WTC11 (cell line): ENCODE measurements at regions not wholly inside any gene's neighbourhood (a gene's known extent, or its start where the extent isn't known, plus 50 kb on each side); places are given as distances from the start of the nearest gene placed in this dataset.

Source experiments
- ATAC-seq: fragments of 200-7000 bp; cut with Tn5 transposase; 2 replicates; pipeline ENCODE4 v1.10.0; 2021; ENCODE audit warnings: mild to moderate bottlenecking, moderate library complexity
- CTCF ChIA-PET: fragments of 300-600 bp; sonication (Branson Sonifier 250); formaldehyde crosslinking; loops from one replicate; lab custom pipeline; 2021; ENCODE audit warnings: antibody characterized with exemption; lab: Charles Lee
- POLR2A ChIA-PET: fragments of 350-600 bp; sonication (Branson Sonifier 250); formaldehyde crosslinking; loops from one replicate; lab custom pipeline; 2021; ENCODE audit warnings: antibody characterized with exemption; lab: Charles Lee
- DNase-seq: peaks from one replicate; pipeline ENCODE4 v3.0.0; 2021; ENCODE audit warnings: low spot score
- H3K27ac Mint-ChIP-seq: 2 replicates; pipeline ENCODE4 v1.8.0; 2021; ENCODE audit warnings: mixed read lengths
- H3K27me3 Mint-ChIP-seq: 2 replicates; pipeline ENCODE4 v1.8.0; 2021; ENCODE audit warnings: low read depth, mild to moderate bottlenecking, moderate library complexity, mixed read lengths
- H3K36me3 Mint-ChIP-seq: 2 replicates; pipeline ENCODE4 v1.8.0; 2021; ENCODE audit warnings: mixed read lengths
- H3K4me1 Mint-ChIP-seq: 2 replicates; pipeline ENCODE4 v1.8.0; 2022; ENCODE audit warnings: mixed read lengths
- H3K4me3 Mint-ChIP-seq: 2 replicates; pipeline ENCODE4 v1.8.0; 2021; ENCODE audit warnings: mild to moderate bottlenecking, moderate library complexity, mixed read lengths
- H3K9me3 Mint-ChIP-seq: 2 replicates; pipeline ENCODE4 v1.8.0; 2021; ENCODE audit warnings: mixed read lengths
- ATF1 ChIP-seq: sonication (generic); formaldehyde crosslinking; IDR thresholded peaks from 2 replicates; pipeline ENCODE4 v1.8.1; 2023; ENCODE audit warnings: mild to moderate bottlenecking, moderate library complexity, missing genetic modification reagents
- EMX1 ChIP-seq: fragments of 250-450 bp; sonication (Bioruptor Pico); IDR thresholded peaks from 2 replicates; pipeline ENCODE4 v1.8.0; 2021; ENCODE audit warnings: mild to moderate bottlenecking
- FOXK1 ChIP-seq: sonication (generic); formaldehyde crosslinking; IDR thresholded peaks from 2 replicates; pipeline ENCODE4 v1.8.0; 2022; ENCODE audit warnings: mild to moderate bottlenecking, moderate library complexity, missing genetic modification reagents
- MYBL2 ChIP-seq: sonication (generic); formaldehyde crosslinking; IDR thresholded peaks from 2 replicates; pipeline ENCODE4 v1.8.1; 2023; ENCODE audit warnings: mild to moderate bottlenecking, moderate library complexity, missing genetic modification reagents
- NFE2L1 ChIP-seq: sonication (generic); formaldehyde crosslinking; IDR thresholded peaks from 2 replicates; pipeline ENCODE4 v1.8.1; 2023; ENCODE audit warnings: missing genetic modification reagents
- OVOL2 ChIP-seq: fragments of 250-450 bp; sonication (Bioruptor Pico); IDR thresholded peaks from 2 replicates; pipeline ENCODE4 v1.9.0; 2021; ENCODE audit warnings: mild to moderate bottlenecking, borderline replicate concordance
- PREB ChIP-seq: sonication (generic); formaldehyde crosslinking; IDR thresholded peaks from 2 replicates; pipeline ENCODE4 v1.8.1; 2022; ENCODE audit warnings: mild to moderate bottlenecking, missing genetic modification reagents, moderate library complexity, borderline replicate concordance
- SOX15 ChIP-seq: fragments of 250-450 bp; sonication (Bioruptor Pico); IDR thresholded peaks from 2 replicates; pipeline ENCODE4 v1.9.0; 2021; ENCODE audit warnings: mild to moderate bottlenecking
- TEAD1 ChIP-seq: sonication (generic); formaldehyde crosslinking; IDR thresholded peaks from 2 replicates; pipeline ENCODE4 v1.8.0; 2022; ENCODE audit warnings: mild to moderate bottlenecking, missing genetic modification reagents
- ZNF219 ChIP-seq: sonication (generic); formaldehyde crosslinking; IDR thresholded peaks from 2 replicates; pipeline ENCODE4 v1.8.0; 2023; ENCODE audit warnings: missing genetic modification reagents, mild to moderate bottlenecking, borderline replicate concordance
- ZNF396 ChIP-seq: fragments of 250-450 bp; sonication (Bioruptor Pico); IDR thresholded peaks from 2 replicates; pipeline ENCODE4 v1.8.0; 2021; ENCODE audit warnings: mild to moderate bottlenecking, moderate library complexity, borderline replicate concordance
- ZNF423 ChIP-seq: fragments of 250-450 bp; sonication (Bioruptor Pico); IDR thresholded peaks from 2 replicates; pipeline ENCODE4 v2.1.2; 2022; ENCODE audit warnings: mild to moderate bottlenecking, moderate library complexity
- ZNF532 ChIP-seq: fragments of 250-450 bp; sonication (Bioruptor Pico); IDR thresholded peaks from 2 replicates; pipeline ENCODE4 v1.9.0; 2021; ENCODE audit warnings: mild to moderate bottlenecking, borderline replicate concordance
- ZNF671 ChIP-seq: fragments of 250-450 bp; sonication (Bioruptor Pico); IDR thresholded peaks from 2 replicates; pipeline ENCODE4 v1.8.0; 2021; ENCODE audit warnings: mild to moderate bottlenecking
- TF ChIP-seq, protein P1 (sequence below): fragments of 200-600 bp; IDR thresholded peaks from 2 replicates; pipeline ENCODE4 v1.8.0; 2022; ENCODE audit warnings: antibody characterized with exemption
- TF ChIP-seq, protein P2 (sequence below): fragments of 250-450 bp; sonication (Bioruptor Pico); conservative IDR thresholded peaks from 2 replicates; pipeline ENCODE4 v1.9.0; 2021; ENCODE audit warnings: mild to moderate bottlenecking
- TF ChIP-seq, protein P3 (sequence below): sonication (generic); formaldehyde crosslinking; IDR thresholded peaks from 2 replicates; pipeline ENCODE4 v1.8.1; 2023; ENCODE audit warnings: mild to moderate bottlenecking, moderate library complexity, missing genetic modification reagents
- TF ChIP-seq, protein P4 (sequence below): sonication (generic); formaldehyde crosslinking; IDR thresholded peaks from 2 replicates; pipeline ENCODE4 v1.8.1; 2023; ENCODE audit warnings: mild to moderate bottlenecking, missing genetic modification reagents, moderate library complexity
- TF ChIP-seq, protein P5 (sequence below): sonication (generic); formaldehyde crosslinking; IDR thresholded peaks from 2 replicates; pipeline ENCODE4 v1.8.0; 2023; ENCODE audit warnings: mild to moderate bottlenecking, missing genetic modification reagents

DNA sequence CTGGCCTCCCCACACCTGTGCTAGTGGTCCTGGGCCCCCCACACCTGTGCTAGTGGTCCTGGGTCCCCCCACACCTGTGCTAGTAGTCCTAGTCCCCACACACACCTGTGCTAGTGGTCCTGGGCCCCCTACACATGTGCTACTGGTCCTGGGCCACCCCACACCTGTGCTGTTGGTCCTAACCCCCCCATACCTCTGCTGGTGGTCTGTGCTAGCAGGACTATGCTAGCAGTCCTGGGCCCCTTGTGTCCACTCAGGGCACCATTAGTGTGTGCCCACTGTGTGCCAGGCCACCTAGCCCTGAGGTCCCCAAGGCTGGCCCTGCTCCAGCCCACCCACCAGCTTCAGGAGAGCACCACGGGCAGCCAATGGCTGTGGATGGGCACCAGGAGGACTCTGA, 558.2 kb upstream of the SALL3 start:
- Mint-ChIP-seq H3K9me3 (peaks cover 25% of the 10 kb centered on the region), H3K36me3 (peaks cover 13% of the 10 kb centered on the region), H3K4me1 (no peaks in the 10 kb centered on the region), H3K4me3 (no peak overlapping the region), H3K27ac (no peak overlapping the region), H3K27me3 (no peaks in the 10 kb centered on the region)
- CTCF ChIA-PET: no interaction called here
- ATAC-seq (no peak), DNase-seq (no peak)
- POLR2A ChIA-PET: no interaction called here
- TF ChIP-seq, protein P1, sequence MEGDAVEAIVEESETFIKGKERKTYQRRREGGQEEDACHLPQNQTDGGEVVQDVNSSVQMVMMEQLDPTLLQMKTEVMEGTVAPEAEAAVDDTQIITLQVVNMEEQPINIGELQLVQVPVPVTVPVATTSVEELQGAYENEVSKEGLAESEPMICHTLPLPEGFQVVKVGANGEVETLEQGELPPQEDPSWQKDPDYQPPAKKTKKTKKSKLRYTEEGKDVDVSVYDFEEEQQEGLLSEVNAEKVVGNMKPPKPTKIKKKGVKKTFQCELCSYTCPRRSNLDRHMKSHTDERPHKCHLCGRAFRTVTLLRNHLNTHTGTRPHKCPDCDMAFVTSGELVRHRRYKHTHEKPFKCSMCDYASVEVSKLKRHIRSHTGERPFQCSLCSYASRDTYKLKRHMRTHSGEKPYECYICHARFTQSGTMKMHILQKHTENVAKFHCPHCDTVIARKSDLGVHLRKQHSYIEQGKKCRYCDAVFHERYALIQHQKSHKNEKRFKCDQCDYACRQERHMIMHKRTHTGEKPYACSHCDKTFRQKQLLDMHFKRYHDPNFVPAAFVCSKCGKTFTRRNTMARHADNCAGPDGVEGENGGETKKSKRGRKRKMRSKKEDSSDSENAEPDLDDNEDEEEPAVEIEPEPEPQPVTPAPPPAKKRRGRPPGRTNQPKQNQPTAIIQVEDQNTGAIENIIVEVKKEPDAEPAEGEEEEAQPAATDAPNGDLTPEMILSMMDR: no peak
- TF ChIP-seq, protein P2, sequence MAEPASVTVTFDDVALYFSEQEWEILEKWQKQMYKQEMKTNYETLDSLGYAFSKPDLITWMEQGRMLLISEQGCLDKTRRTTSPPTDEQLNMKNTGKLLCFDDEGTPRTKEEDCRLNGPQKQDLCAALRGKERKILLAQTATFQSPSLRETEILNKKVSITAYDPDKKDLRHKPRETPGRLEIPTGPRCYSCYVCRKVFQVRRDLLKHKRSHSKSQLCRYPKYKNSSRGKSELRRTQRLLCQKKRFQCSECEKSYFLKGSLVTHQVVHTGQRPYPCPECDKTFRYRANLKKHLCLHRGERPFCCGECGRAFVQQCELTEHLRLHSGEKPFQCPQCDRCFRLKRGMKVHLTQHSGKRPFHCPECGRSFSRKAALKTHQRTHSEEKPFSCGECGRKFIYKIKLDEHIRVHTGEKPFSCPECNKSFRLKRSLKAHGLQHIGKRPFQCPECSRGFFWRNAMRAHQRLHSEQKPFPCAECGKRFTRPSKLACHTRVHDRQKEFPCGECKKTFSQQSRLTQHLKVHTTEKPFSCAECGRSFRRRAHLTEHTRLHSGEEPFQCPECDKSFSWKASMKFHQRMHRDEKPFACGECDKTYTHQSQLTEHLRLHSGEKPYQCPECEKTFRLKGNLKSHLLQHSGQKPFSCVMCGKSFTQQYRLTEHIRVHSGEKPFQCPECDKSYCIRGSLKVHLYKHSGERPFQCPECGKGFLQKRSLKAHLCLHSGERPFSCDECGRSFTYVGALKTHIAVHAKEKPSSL (CRISPR knock-in tag): no peak
- no peak for TF ChIP-seq ZNF219
- TF ChIP-seq PREB (CRISPR knock-in tag): no peak
- TF ChIP-seq OVOL2 (CRISPR knock-in tag): no peak
- TF ChIP-seq, protein P3, sequence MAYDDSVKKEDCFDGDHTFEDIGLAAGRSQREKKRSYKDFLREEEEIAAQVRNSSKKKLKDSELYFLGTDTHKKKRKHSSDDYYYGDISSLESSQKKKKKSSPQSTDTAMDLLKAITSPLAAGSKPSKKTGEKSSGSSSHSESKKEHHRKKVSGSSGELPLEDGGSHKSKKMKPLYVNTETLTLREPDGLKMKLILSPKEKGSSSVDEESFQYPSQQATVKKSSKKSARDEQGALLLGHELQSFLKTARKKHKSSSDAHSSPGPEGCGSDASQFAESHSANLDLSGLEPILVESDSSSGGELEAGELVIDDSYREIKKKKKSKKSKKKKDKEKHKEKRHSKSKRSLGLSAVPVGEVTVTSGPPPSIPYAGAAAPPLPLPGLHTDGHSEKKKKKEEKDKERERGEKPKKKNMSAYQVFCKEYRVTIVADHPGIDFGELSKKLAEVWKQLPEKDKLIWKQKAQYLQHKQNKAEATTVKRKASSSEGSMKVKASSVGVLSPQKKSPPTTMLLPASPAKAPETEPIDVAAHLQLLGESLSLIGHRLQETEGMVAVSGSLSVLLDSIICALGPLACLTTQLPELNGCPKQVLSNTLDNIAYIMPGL (CRISPR knock-in tag): no peak
- no peak for TF ChIP-seq TEAD1 (CRISPR knock-in tag)
- TF ChIP-seq EMX1 (CRISPR knock-in tag): no peak
- TF ChIP-seq ZNF532 (CRISPR knock-in tag): no peak
- TF ChIP-seq ATF1 (CRISPR knock-in tag): no peak
- no peak for TF ChIP-seq FOXK1 (CRISPR knock-in tag)
- TF ChIP-seq, protein P4, sequence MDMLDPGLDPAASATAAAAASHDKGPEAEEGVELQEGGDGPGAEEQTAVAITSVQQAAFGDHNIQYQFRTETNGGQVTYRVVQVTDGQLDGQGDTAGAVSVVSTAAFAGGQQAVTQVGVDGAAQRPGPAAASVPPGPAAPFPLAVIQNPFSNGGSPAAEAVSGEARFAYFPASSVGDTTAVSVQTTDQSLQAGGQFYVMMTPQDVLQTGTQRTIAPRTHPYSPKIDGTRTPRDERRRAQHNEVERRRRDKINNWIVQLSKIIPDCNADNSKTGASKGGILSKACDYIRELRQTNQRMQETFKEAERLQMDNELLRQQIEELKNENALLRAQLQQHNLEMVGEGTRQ (CRISPR knock-in tag): no peak

GRCh38 chr18:78422336-78422735, 557.3 kb upstream of the SALL3 start:
- CTCF ChIA-PET: no interaction called here
- H3K4me1 Mint-ChIP-seq: no peaks in the 10 kb centered on the region
- TF ChIP-seq, protein P1: no peak
- TF ChIP-seq, protein P5, sequence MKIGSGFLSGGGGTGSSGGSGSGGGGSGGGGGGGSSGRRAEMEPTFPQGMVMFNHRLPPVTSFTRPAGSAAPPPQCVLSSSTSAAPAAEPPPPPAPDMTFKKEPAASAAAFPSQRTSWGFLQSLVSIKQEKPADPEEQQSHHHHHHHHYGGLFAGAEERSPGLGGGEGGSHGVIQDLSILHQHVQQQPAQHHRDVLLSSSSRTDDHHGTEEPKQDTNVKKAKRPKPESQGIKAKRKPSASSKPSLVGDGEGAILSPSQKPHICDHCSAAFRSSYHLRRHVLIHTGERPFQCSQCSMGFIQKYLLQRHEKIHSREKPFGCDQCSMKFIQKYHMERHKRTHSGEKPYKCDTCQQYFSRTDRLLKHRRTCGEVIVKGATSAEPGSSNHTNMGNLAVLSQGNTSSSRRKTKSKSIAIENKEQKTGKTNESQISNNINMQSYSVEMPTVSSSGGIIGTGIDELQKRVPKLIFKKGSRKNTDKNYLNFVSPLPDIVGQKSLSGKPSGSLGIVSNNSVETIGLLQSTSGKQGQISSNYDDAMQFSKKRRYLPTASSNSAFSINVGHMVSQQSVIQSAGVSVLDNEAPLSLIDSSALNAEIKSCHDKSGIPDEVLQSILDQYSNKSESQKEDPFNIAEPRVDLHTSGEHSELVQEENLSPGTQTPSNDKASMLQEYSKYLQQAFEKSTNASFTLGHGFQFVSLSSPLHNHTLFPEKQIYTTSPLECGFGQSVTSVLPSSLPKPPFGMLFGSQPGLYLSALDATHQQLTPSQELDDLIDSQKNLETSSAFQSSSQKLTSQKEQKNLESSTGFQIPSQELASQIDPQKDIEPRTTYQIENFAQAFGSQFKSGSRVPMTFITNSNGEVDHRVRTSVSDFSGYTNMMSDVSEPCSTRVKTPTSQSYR (CRISPR knock-in tag): no peak
- no peak for TF ChIP-seq SOX15
- no peak for TF ChIP-seq MYBL2 (CRISPR knock-in tag)
- TF ChIP-seq ZNF423: no peak
- no peak for TF ChIP-seq NFE2L1 (CRISPR knock-in tag)
- TF ChIP-seq ZNF671 (CRISPR knock-in tag): no peak
- no peak for TF ChIP-seq ZNF396 (CRISPR knock-in tag)

More at GRCh38 chr18:78422336-78422735, 557.3 kb upstream of the SALL3 start:
- Mint-ChIP-seq H3K27ac (no peak overlapping the region), H3K9me3 (peaks cover 34% of the 10 kb centered on the region), H3K4me3 (no peak overlapping the region), H3K36me3 (peaks cover 18% of the 10 kb centered on the region), H3K27me3 (no peaks in the 10 kb centered on the region)
- ATAC-seq (no peak), DNase-seq (no peak)
- POLR2A ChIA-PET: no interaction called here
